GM21367 (cell line): ENCODE measurements at regions not wholly inside any gene's neighbourhood (a gene's known extent, or its start where the extent isn't known, plus 50 kb on each side); places are given as distances from the start of the nearest gene placed in this dataset.
"Not testable (repeated sequence)": the region's sequence is repeated elsewhere in the genome, so short reads cannot be mapped to it uniquely, and the experiment has no call there.

Source experiments
- ATAC-seq: cut with Tn5 transposase; IDR thresholded peaks from one replicate; pipeline ENCODE4 v1.9.1; 2021; ENCODE audit not compliant: unreplicated experiment

- no peak for ATAC-seq
Measured at GRCh38 chr5:18497089-18497488, 862.8 kb downstream of the TAF11L14 start.

- no peak for ATAC-seq
Measured at GRCh38 chr5:18503797-18504328, 869.6 kb downstream of the TAF11L14 start.

- no peak for ATAC-seq
Measured at GRCh38 chr5:18507114-18507513, 872.9 kb downstream of the TAF11L14 start.

- ATAC-seq: no peak
Measured at GRCh38 chr5:18517641-18518380, 883.6 kb downstream of the TAF11L14 start.

GRCh38 chr5:18523380-18523779 is 889.1 kb downstream of the TAF11L14 start:
- ATAC-seq: no peak

- ATAC-seq: no peak
Measured at GRCh38 chr5:18526792-18527405, 892.6 kb downstream of the TAF11L14 start.

GRCh38 chr5:18533137-18533536 is 898.9 kb downstream of the TAF11L14 start:
- no peak for ATAC-seq

GRCh38 chr5:18534119-18534518 is 899.9 kb downstream of the TAF11L14 start:
- no peak for ATAC-seq

- not testable (repeated sequence) for ATAC-seq
Measured at GRCh38 chr5:18535753-18536152, 901.5 kb downstream of the TAF11L14 start.

GRCh38 chr5:18544421-18544820 is 910.2 kb downstream of the TAF11L14 start:
- no peak for ATAC-seq

- no peak for ATAC-seq
Measured at GRCh38 chr5:18546591-18546990, 912.3 kb downstream of the TAF11L14 start.

- ATAC-seq: no peak
Measured at GRCh38 chr5:18551716-18552115, 917.5 kb downstream of the TAF11L14 start.

GRCh38 chr5:18553269-18553668 is 919.0 kb downstream of the TAF11L14 start:
- ATAC-seq: no peak

GRCh38 chr5:18560602-18561001 is 926.3 kb downstream of the TAF11L14 start:
- no peak for ATAC-seq

GRCh38 chr5:18563853-18564252 is 929.6 kb downstream of the TAF11L14 start:
- no peak for ATAC-seq

GRCh38 chr5:18566671-18567070 is 932.4 kb downstream of the TAF11L14 start:
- no peak for ATAC-seq

- ATAC-seq: no peak
Measured at GRCh38 chr5:18576586-18576985, 942.3 kb downstream of the TAF11L14 start.

GRCh38 chr5:18601185-18601584 is 966.9 kb downstream of the TAF11L14 start:
- no peak for ATAC-seq

GRCh38 chr5:18602402-18602801 is 968.1 kb downstream of the TAF11L14 start:
- no peak for ATAC-seq

- ATAC-seq: no peak
Measured at GRCh38 chr5:18605186-18605585, 970.9 kb downstream of the TAF11L14 start.

- ATAC-seq: no peak
Measured at GRCh38 chr5:18607570-18607969, 973.3 kb downstream of the TAF11L14 start.

- ATAC-seq: not testable (repeated sequence)
Measured at GRCh38 chr5:18617191-18617590, 982.9 kb downstream of the TAF11L14 start.
